Amniotic epithelial cell (primary cell): ENCODE measurements at regions not wholly inside any gene's neighbourhood (a gene's known extent, or its start where the extent isn't known, plus 50 kb on each side); places are given as distances from the start of the nearest gene placed in this dataset.

Experiments
- DNase-seq: peaks from one replicate; pipeline ENCODE4 v3.0.0-alpha.2; 2010; ENCODE audit warnings: low read depth

DNA sequence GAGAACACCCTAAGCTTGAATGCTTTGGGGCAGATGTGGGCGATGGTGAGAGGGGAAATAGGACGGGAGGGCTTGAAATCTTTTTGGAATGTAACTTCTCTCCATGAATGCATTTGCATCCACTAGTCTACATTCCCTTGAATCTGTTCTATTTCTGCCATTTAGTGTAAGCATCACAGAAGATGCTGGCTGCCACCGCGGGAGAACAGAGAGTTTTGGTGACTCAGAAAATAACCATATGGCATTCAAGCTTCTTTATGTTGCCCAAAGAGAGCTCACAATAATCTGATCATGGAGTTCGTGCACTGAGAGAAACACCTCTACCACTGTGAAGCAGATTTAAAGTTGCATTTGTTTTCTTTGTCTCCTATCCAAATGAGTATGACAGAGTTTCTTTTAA lies 52.6 kb upstream of the OTX2 start:
- no peak for DNase-seq

DNA sequence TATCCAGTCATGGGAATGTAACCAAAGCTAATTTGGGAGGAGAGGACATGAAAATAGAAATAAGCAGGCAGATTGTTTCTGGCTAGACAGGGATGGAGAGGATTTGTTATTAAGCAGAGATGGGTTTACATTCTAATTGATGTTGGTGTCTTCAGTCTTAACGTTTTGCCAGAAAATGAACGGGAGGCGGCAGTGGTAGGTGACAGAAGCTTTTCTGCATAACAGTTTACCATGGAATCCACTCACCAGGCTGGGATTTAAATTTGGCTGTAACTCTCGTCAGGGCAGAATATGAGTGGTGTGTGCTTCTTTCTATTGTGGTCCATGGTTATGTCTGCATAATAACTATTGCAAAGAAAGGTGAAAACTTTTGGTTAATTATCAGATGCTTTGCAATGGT lies 50.2 kb upstream of the OTX2 start:
- DNase-seq, result no peak
